ENCODE measurements at regions not wholly inside any gene's neighbourhood (a gene's known extent, or its start where the extent isn't known, plus 50 kb on each side); places are given as distances from the start of the nearest gene placed in this dataset.

DNA sequence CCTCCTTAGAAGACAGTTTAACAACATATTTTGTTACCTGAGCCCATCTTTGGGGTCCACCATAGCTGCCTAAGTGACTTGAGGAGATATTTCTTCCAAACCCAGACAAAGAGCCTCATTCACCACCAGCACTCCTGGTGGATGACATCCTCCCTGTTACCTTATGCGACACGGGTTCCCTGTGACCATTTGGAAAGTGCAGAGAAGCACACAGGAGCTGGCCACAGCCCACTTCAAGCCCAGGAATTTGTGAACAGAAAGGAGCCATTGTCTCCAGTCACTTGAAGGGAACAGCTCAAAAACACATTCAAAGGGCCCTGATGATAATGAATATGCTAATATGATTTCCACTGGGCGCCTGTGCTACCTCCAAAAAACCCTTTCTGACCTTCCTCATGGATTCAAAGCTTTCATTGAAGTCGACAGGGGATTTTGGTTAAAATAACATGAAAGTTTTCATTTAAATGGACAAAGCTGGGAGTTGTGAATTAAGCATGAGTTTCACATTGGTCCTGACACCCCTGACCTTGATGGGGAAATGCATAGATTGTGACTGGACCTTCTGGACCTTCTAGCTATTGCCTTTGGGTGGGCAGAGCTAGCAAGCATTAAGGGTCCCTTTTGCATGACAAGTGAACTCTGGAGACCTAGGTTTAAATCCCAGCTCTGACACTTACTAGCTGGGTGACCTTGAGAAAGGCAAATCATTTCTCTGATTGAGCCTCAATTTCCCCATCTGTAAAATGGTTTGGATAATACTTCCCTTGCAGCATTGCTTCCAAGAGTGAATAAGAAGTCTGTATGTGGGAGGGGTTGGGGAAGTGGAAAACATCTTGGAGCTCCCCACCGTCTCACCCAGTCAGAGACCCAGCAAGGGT, 83.3 kb upstream of the SIRPA start:
- TF ChIP-seq POLR2A (IDR thresholded peaks at IDR 0.05; ENCODE audit: low read length): no peak
- TF ChIP-seq GATA1 (IDR thresholded peaks at IDR 0.05; ENCODE audit: low read depth, low read length): no peak

Data from erythroblast (primary cell).